Prostate gland (tissue), 2 donors: ENCODE measurements at regions not wholly inside any gene's neighbourhood (a gene's known extent, or its start where the extent isn't known, plus 50 kb on each side); places are given as distances from the start of the nearest gene placed in this dataset.

Experiments used
- CTCF ChIP-seq, 4 experiments: fragments of 200-600 bp in 2 of 4; fragments of 450-650 bp in 2 of 4; sonication (generic) in 2 of 4; IDR thresholded peaks; 1 replicate in 3 of 4; 2 replicates in 1 of 4; pipeline ENCODE4 v1.5.1; 2016 to 2019; ENCODE audit warnings: antibody characterized with exemption in 4 of 4, mild to moderate bottlenecking in 2 of 4, moderate library complexity in 2 of 4
- POLR2A ChIP-seq: fragments of 450-650 bp; IDR thresholded peaks from one replicate; pipeline ENCODE4 v1.6.1; 2016; ENCODE audit warnings: antibody characterized with exemption, mild to moderate bottlenecking

GRCh38 chr4:57710053-57710452 is 599.9 kb upstream of the IGFBP7 start:
- TF ChIP-seq POLR2A (no peak), CTCF (IDR thresholded peaks at IDR 0.05) (no peak)
